Left lung (tissue), 4 donors: ENCODE measurements at regions not wholly inside any gene's neighbourhood (a gene's known extent, or its start where the extent isn't known, plus 50 kb on each side); places are given as distances from the start of the nearest gene placed in this dataset.

ENCODE experiments used
- ATAC-seq: fragments of 200-7000 bp; cut with Tn5 transposase; one replicate; pipeline ENCODE4 v1.9.1; 2020; ENCODE audit warnings: moderate library complexity
- DNase-seq, 4 donors: peaks; one replicate each; pipeline ENCODE4 v3.0.0-alpha.2; 2013 to 2020
- H3K27ac ChIP-seq, 2 donors: fragments of 200-600 bp; sonication (generic) in 1 of 2; one replicate each; pipeline versions ENCODE4 v1.5.0 to v1.8.0; 2020 to 2021
- H3K27me3 ChIP-seq, 2 donors: fragments of 200-600 bp; sonication (generic) in 1 of 2; one replicate each; pipeline versions ENCODE4 v1.5.0 to v1.8.0; 2020 to 2021
- H3K36me3 ChIP-seq, 2 donors: fragments of 200-600 bp; sonication (generic) in 1 of 2; one replicate each; pipeline versions ENCODE4 v1.5.0 to v1.8.0; 2020 to 2021
- H3K4me1 ChIP-seq, 2 donors: fragments of 200-600 bp; one replicate each; pipeline ENCODE4 v1.8.0; 2021
- H3K4me3 ChIP-seq, 2 donors: fragments of 200-600 bp; sonication (generic) in 1 of 2; one replicate each; pipeline versions ENCODE4 v1.5.0 to v1.8.0; 2020 to 2021; ENCODE audit warnings: mild to moderate bottlenecking in 1 of 2
- H3K9me3 ChIP-seq, 2 donors: fragments of 200-600 bp; sonication (generic) in 1 of 2; one replicate each; pipeline versions ENCODE4 v1.5.0 to v1.8.0; 2020 to 2021
- CTCF ChIP-seq, 2 donors: fragments of 200-600 bp; sonication (generic) in 1 of 2; IDR thresholded peaks; one replicate each; pipeline versions ENCODE4 v1.5.0 to v1.8.0; 2021; ENCODE audit warnings: antibody characterized with exemption in 2 of 2
- intact Hi-C, 2 donors: fragments of 100-400 bp; cut with DNase I; formaldehyde crosslinking; loops; one replicate each; pipeline versions ENCODE4 v1.11.2 to v1.14.2; 2022
- donor health status: DM: no; HTN: yes; CAD: no.
- donor health status: DM: no; HTN: no; CAD: no.

DNA sequence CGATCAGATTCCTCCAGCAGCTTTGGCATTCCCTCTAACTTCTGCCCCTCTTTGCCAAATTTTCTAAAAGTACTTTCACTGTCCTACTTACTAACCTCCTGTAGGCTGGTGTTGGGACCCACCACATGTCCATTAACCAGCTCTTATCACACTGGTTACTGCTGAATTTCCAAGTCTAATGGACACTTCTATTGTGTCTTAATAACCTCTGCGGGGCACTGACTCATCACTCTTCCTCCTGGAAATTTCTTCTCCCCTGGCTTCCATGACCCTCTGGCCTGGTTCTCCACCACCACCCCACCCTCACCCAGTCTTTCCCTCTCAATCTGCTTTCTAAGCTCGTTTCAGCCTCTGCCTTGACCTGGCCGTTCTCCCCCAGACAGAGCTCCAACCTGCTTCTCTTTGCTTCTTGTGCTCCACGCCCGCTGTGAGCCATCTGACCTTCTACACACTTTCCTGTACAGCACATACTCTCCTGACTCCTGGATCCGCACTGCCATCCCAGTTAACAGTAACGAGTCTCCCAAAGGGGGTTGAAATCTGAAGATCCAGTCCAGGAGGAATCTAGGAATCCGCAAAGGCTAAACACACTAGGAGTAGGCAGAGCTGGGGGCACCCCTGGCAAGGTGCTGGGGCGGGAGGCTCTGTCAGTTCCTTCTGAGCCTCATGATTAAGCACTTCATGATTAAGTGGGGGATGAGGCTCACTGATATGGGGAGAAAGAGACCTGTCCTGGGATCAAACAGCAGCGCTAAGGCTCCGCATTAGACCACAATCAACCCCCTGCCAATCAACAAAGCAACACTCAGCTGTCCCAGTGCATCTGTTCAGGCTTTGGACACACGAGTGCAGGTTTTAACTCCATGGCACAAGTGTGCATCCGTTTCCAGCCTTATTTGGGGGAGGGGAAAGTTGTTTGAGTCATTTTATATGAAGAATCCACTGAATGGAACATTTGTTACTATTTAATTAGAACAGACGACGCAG, 146.3 kb downstream of the LY86 start:
- no peaks in the 10 kb centered on the region for H3K9me3 ChIP-seq
- H3K36me3 ChIP-seq: no peaks in the 10 kb centered on the region
- no peak overlapping the region for H3K4me3 ChIP-seq
- no peak for TF ChIP-seq CTCF (IDR thresholded peaks at IDR 0.05)
- ATAC-seq (no peak), DNase-seq (no peak)
- no peak overlapping the region for H3K27ac ChIP-seq
- peaks cover 0 to 3% of the 10 kb centered on the region in 2 donors for H3K4me1 ChIP-seq
- no peaks in the 10 kb centered on the region for H3K27me3 ChIP-seq
- intact Hi-C loops: no loop called here

DNA sequence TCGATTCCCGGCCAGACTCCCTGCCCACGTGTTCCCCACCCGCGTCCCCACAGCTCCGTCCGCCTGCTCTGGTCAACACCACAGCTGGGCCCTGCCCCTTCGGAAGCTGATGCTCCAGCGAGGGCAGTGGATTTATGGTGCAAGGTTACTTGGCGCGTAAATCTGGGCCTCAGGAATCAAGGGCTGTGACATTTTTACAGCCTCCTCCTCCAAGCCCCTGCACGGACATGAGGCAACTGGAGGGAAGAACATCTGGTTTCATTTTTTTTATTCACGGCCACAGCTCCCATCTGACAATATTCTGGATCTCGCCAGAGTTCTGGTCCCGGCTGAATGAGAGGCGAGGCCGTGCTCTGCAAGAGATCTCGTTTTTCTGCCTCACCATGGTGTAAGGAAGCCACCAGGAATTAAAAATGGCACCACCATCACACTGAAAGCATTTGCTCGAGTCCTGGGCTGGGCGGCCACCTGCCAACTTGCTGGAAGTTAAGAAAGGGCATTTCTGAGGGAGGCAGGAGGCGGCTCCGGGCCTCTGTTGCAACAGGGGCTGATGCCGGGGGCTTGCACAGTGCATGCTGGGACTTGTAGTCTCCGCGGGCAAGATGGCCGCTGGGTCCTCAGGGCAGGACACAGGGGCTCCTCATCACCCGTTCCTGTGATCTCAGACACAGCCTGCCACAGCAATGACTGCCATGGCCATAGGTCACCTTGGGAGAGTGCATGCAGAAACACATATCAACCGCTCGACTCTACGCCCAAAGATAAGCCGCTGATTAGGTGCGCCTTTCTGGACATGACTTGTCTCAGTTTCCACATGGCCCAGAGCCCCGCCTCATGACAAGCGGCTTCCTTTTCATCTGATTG, 148.5 kb downstream of the LY86 start:
- H3K36me3 ChIP-seq: no peaks in the 10 kb centered on the region
- DNase-seq (peak in 3 of 4 donors; percentile 62 to 82 (median 63)), ATAC-seq (peak; percentile 45)
- no peak for TF ChIP-seq CTCF (IDR thresholded peaks at IDR 0.05)
- H3K27me3 ChIP-seq: no peaks in the 10 kb centered on the region
- intact Hi-C loops: no loop called here
- no peak overlapping the region for H3K27ac ChIP-seq
- no peaks in the 10 kb centered on the region for H3K9me3 ChIP-seq
- H3K4me1 ChIP-seq: peaks cover 0 to 3% of the 10 kb centered on the region in 2 donors
- peak overlapping the region; percentile 18 to 21 for H3K4me3 ChIP-seq

GRCh38 chr6:6737671-6738070, 149.2 kb downstream of the LY86 start:
- no peaks in the 10 kb centered on the region for H3K27me3 ChIP-seq
- peak overlapping the region in 1 of 2 donors; percentile 21 for H3K4me3 ChIP-seq
- TF ChIP-seq CTCF (IDR thresholded peaks at IDR 0.05): no peak
- no peak for ATAC-seq
- intact Hi-C loops: no loop called here
- no peak for DNase-seq
- H3K9me3 ChIP-seq: no peaks in the 10 kb centered on the region
- no peaks in the 10 kb centered on the region for H3K36me3 ChIP-seq
- H3K27ac ChIP-seq: no peak overlapping the region
- peaks cover 0 to 3% of the 10 kb centered on the region in 2 donors for H3K4me1 ChIP-seq

GRCh38 chr6:6738108-6738507, 149.6 kb downstream of the LY86 start:
- no peaks in the 10 kb centered on the region for H3K36me3 ChIP-seq
- no peak for TF ChIP-seq CTCF (IDR thresholded peaks at IDR 0.05)
- DNase-seq (no peak), ATAC-seq (no peak)
- no peaks in the 10 kb centered on the region for H3K9me3 ChIP-seq
- H3K4me1 ChIP-seq: peaks cover 0 to 3% of the 10 kb centered on the region in 2 donors
- H3K27me3 ChIP-seq: no peaks in the 10 kb centered on the region
- no peak overlapping the region for H3K4me3 ChIP-seq
- no peak overlapping the region for H3K27ac ChIP-seq
- intact Hi-C loops: no loop called here
